Stimulated activated CD4-positive, alpha-beta T cell treated with anti-CD3 and anti-CD28 coated beads, Interleukin-1b, Interleukin-23, amount 100 ng/mL, for 1 hour (primary cell): ENCODE measurements at regions not wholly inside any gene's neighbourhood (a gene's known extent, or its start where the extent isn't known, plus 50 kb on each side); places are given as distances from the start of the nearest gene placed in this dataset.
"Not testable (repeated sequence)": the region's sequence is repeated elsewhere in the genome, so short reads cannot be mapped to it uniquely, and the experiment has no call there.

ENCODE experiments used
- DNase-seq, 2 donors: peaks; one replicate each; pipeline ENCODE4 v3.0.0-alpha.2; 2020; ENCODE audit warnings: low read depth in 2 of 2

GRCh38 chr4:26175006-26175786, 145.6 kb upstream of the RBPJ start:
- DNase-seq, result peak in 1 of 2 donors; percentile 2

- no peak for DNase-seq
Observed at GRCh38 chr4:26175905-26176470, 144.8 kb upstream of the RBPJ start.

- no peak for DNase-seq
Observed at GRCh38 chr4:26176598-26177149, 144.1 kb upstream of the RBPJ start.

- no peak for DNase-seq
Observed at GRCh38 chr4:26178854-26179253, 142.0 kb upstream of the RBPJ start.

GRCh38 chr4:26179316-26179760, 141.5 kb upstream of the RBPJ start:
- DNase-seq, result no peak

GRCh38 chr4:26181616-26182015, 139.2 kb upstream of the RBPJ start:
- DNase-seq, result no peak

- no peak for DNase-seq
Observed at GRCh38 chr4:26183017-26183416, 137.8 kb upstream of the RBPJ start.

- no peak for DNase-seq
Observed at GRCh38 chr4:26185436-26185835, 135.4 kb upstream of the RBPJ start.

GRCh38 chr4:26191353-26191752, 129.5 kb upstream of the RBPJ start:
- DNase-seq, result no peak

GRCh38 chr4:26192899-26193869, 127.6 kb upstream of the RBPJ start:
- DNase-seq, result no peak

- no peak for DNase-seq
Observed at GRCh38 chr4:26194764-26195163, 126.0 kb upstream of the RBPJ start.

GRCh38 chr4:26196567-26196966, 124.2 kb upstream of the RBPJ start:
- no peak for DNase-seq

- peak in 1 of 2 donors; percentile 47 for DNase-seq
Observed at GRCh38 chr4:26197018-26197779, 123.6 kb upstream of the RBPJ start.

GRCh38 chr4:26198931-26199330, 121.9 kb upstream of the RBPJ start:
- DNase-seq, result not testable (repeated sequence)

- no peak for DNase-seq
Observed at GRCh38 chr4:26199596-26199995, 121.2 kb upstream of the RBPJ start.

- DNase-seq, result no peak
Observed at GRCh38 chr4:26201120-26201519, 119.7 kb upstream of the RBPJ start.

GRCh38 chr4:26204249-26204825, 116.5 kb upstream of the RBPJ start:
- no peak for DNase-seq

GRCh38 chr4:26204911-26205370, 115.9 kb upstream of the RBPJ start:
- no peak for DNase-seq

- DNase-seq, result no peak
Observed at GRCh38 chr4:26206339-26206738, 114.5 kb upstream of the RBPJ start.

GRCh38 chr4:26206999-26207398, 113.8 kb upstream of the RBPJ start:
- no peak for DNase-seq

- no peak for DNase-seq
Observed at GRCh38 chr4:26207631-26208030, 113.2 kb upstream of the RBPJ start.
